HFFc6 (cell line): ENCODE measurements at regions not wholly inside any gene's neighbourhood (a gene's known extent, or its start where the extent isn't known, plus 50 kb on each side); places are given as distances from the start of the nearest gene placed in this dataset.
"Not testable (repeated sequence)": the region's sequence is repeated elsewhere in the genome, so short reads cannot be mapped to it uniquely, and the experiment has no call there.

ENCODE experiments used
- DNase-seq: peaks from one replicate; pipeline ENCODE4 v3.0.0-alpha.2; 2018
- H3K27ac Mint-ChIP-seq: 2 replicates; pipeline ENCODE4 v1.8.0; 2020; ENCODE audit warnings: mild to moderate bottlenecking, mixed read lengths
- H3K27me3 Mint-ChIP-seq: 2 replicates; pipeline ENCODE4 v1.8.0; 2021; ENCODE audit warnings: mild to moderate bottlenecking, moderate library complexity, mixed read lengths; ENCODE audit not compliant: insufficient read depth
- H3K36me3 Mint-ChIP-seq: 2 replicates; pipeline ENCODE4 v1.8.0; 2021; ENCODE audit warnings: low read depth, mixed read lengths
- H3K4me1 Mint-ChIP-seq: 2 replicates; pipeline ENCODE4 v1.8.0; 2020; ENCODE audit warnings: low read depth, mixed read lengths
- H3K4me3 Mint-ChIP-seq: 2 replicates; pipeline ENCODE4 v1.8.0; 2020; ENCODE audit warnings: mild to moderate bottlenecking, moderate library complexity, mixed read lengths
- H3K9me3 Mint-ChIP-seq: 2 replicates; pipeline ENCODE4 v1.8.0; 2020; ENCODE audit warnings: mild to moderate bottlenecking, mixed read lengths
- TF ChIP-seq, protein P1 (sequence below): fragments of 200-600 bp; sonication (generic); IDR thresholded peaks from 2 replicates; pipeline ENCODE4 v1.5.0; 2021; ENCODE audit warnings: antibody characterized with exemption, mild to moderate bottlenecking

DNA sequence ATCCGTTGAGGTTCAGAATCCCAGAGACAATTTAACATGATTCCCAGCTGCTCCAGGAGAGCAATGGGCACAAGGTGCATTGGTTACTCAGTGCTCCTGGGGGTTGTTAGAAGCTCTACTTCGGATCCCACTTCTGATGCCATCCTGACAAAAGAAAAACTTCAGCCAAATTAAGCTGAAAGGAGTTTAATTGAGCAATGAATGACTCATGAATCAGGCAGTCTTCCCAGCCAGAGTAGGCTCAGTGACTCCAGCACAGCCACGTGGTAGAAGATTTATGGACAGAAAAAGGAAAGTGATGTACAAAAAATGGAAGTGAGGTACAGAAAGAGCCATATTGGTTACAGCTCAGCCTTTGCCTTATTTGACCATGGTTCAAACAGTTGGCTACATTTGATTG, 95.7 kb downstream of the PWWP3B start:
- no peak for DNase-seq
- Mint-ChIP-seq H3K9me3 (peaks cover 6% of the 10 kb centered on the region; the same call in 1 of the 2 replicates), H3K4me1 (no peaks in the 10 kb centered on the region), H3K36me3 (no peaks in the 10 kb centered on the region), H3K27ac (no peak overlapping the region), H3K27me3 (no peaks in the 10 kb centered on the region), H3K4me3 (no peak overlapping the region)
- TF ChIP-seq, protein P1, sequence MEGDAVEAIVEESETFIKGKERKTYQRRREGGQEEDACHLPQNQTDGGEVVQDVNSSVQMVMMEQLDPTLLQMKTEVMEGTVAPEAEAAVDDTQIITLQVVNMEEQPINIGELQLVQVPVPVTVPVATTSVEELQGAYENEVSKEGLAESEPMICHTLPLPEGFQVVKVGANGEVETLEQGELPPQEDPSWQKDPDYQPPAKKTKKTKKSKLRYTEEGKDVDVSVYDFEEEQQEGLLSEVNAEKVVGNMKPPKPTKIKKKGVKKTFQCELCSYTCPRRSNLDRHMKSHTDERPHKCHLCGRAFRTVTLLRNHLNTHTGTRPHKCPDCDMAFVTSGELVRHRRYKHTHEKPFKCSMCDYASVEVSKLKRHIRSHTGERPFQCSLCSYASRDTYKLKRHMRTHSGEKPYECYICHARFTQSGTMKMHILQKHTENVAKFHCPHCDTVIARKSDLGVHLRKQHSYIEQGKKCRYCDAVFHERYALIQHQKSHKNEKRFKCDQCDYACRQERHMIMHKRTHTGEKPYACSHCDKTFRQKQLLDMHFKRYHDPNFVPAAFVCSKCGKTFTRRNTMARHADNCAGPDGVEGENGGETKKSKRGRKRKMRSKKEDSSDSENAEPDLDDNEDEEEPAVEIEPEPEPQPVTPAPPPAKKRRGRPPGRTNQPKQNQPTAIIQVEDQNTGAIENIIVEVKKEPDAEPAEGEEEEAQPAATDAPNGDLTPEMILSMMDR, result no peak

DNA sequence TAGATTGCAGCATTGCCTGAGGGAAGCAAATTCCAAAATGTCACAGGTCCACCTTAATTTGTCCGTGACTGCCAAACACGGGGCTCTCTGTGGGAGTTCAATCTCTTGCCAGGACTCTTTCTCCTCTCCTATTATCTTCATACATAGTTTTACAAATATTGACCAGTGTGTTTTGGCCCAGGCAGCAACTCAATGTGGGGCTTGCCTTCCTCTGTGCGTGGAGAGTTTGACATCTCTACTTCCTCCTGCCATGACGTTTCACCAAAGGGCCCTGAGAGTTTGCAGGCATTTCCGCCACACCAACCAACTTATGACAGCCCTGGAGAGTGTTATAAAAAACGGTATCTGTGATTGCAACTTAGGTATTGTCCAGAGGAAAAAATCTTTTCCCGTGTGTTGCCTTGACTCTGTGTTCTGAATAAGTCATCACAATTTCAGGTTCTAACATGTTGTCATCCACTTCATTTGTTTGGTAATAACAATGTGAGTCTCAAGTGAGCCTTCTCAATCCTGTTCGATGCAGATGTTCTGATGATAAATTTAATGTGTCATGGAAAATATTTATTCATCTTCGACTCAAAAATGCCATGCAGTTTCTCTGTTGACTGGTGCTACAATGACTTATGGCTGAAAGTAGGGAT, 106.0 kb downstream of the PWWP3B start:
- not testable (repeated sequence) for H3K27me3 Mint-ChIP-seq, H3K27ac Mint-ChIP-seq, H3K4me1 Mint-ChIP-seq, H3K4me3 Mint-ChIP-seq, DNase-seq, H3K9me3 Mint-ChIP-seq, H3K36me3 Mint-ChIP-seq

DNA sequence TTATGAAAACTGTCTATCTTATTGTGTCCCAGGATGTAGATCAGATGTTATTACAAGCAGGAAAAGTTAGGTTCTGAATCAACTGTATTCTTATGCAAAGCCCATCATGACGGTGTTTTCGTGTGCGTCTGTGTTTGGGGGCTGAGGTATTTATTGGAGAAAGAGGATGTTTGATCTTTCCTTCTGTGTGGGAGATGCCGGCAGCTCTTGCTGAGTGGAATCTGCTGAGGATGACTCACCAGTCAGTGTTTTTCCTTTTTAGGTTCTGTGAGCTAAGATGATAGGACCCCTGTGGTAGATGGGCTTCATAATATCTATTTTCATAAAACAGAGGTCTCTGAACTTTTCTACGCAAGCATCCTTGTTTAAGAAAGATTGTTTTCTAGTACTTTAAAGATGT, 107.1 kb downstream of the PWWP3B start:
- H3K27me3 Mint-ChIP-seq, DNase-seq, H3K9me3 Mint-ChIP-seq, H3K4me1 Mint-ChIP-seq, H3K4me3 Mint-ChIP-seq, H3K36me3 Mint-ChIP-seq, H3K27ac Mint-ChIP-seq: not testable (repeated sequence)

DNA sequence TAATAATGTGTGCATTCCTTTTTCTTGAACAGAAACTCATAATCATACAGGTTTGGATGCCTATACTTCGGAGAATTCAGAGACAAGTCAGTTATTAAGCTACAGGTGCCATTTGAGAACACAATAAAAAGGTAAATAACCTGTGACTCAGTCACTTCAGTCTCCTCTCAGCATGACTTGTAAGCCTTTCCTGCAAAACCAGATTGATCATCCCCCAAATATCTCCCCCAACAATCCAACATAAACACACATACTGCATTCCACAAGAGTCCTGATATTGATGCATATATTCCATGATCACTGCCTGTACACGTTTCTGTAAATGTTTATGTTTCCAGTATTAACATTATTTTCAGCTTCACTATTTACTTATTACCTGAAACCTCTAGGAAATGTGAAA, 110.8 kb downstream of the PWWP3B start:
- Mint-ChIP-seq H3K9me3 (no peaks in the 10 kb centered on the region), H3K4me1 (no peaks in the 10 kb centered on the region), H3K27me3 (no peaks in the 10 kb centered on the region), H3K27ac (no peak overlapping the region), H3K4me3 (no peak overlapping the region), H3K36me3 (no peaks in the 10 kb centered on the region)
- no peak for DNase-seq
- TF ChIP-seq, protein P1, result no peak

DNA sequence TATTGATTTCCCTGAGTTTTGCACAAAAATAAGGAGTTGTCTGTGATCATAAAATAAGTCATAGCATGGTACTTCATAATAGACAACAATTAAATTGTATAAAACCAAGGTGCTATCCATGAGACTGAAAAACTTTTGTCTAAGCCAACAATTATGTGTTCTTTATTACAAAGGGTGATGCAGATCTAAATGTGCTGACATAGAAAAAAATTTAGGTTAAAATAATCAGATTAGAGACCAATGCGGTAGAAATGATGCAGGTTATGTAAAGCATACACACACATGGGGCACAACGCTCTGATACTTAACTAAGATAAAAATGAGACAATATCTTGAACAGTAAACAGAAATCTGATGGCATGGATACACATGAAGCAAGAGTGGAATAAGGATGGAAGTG, 113.3 kb downstream of the PWWP3B start:
- no peak for DNase-seq
- Mint-ChIP-seq H3K9me3 (no peaks in the 10 kb centered on the region), H3K4me3 (no peak overlapping the region), H3K27me3 (no peaks in the 10 kb centered on the region), H3K4me1 (no peaks in the 10 kb centered on the region), H3K27ac (no peak overlapping the region), H3K36me3 (no peaks in the 10 kb centered on the region)
- TF ChIP-seq, protein P1, result no peak

DNA sequence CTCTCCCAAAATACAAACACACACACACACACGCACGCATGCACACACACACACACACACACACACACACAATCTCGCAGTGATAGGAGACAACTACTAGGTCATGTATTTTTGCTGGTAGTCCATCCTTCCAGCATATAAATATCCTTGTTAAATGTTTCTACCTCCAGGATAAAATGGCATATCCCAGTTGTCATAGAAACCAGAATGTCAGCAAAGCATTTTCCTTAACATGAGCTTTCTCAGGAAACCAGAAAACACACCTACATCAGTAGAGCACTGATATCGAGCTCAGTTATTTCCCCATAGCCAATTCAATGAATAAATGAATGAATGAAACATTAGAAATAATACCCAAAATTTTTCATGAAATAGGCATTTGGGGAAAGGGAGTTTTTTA, 115.7 kb downstream of the PWWP3B start:
- H3K27ac Mint-ChIP-seq, result no peak overlapping the region
- DNase-seq, result no peak
- no peaks in the 10 kb centered on the region for H3K36me3 Mint-ChIP-seq
- TF ChIP-seq, protein P1, result no peak
- H3K9me3 Mint-ChIP-seq, result no peaks in the 10 kb centered on the region
- H3K4me1 Mint-ChIP-seq, result no peaks in the 10 kb centered on the region
- H3K4me3 Mint-ChIP-seq, result no peak overlapping the region
- H3K27me3 Mint-ChIP-seq, result no peaks in the 10 kb centered on the region
